Cardiac muscle cell (in vitro differentiated cells and primary cell): ENCODE measurements at regions not wholly inside any gene's neighbourhood (a gene's known extent, or its start where the extent isn't known, plus 50 kb on each side); places are given as distances from the start of the nearest gene placed in this dataset.
A peak's percentile ranks its signal among the peaks of the same experiment; 100 is the strongest.

Source experiments
- DNase-seq, 2 donors: peaks; one replicate each; pipeline versions ENCODE4 v3.0.0 to v3.0.0-alpha.2; 2010 to 2017; ENCODE audit warnings: low read depth in 1 of 2, low spot score in 1 of 2
- H3K27ac ChIP-seq: fragments of 200-600 bp; sonication (generic); 2 replicates; pipeline ENCODE4 v1.5.1; 2016
- H3K27me3 ChIP-seq: fragments of 200-600 bp; sonication (generic); 2 replicates; pipeline ENCODE4 v1.6.0; 2016; ENCODE audit warnings: control low read depth
- H3K36me3 ChIP-seq: fragments of 200-600 bp; sonication (generic); 2 replicates; pipeline ENCODE4 v1.5.1; 2016; ENCODE audit warnings: control low read depth
- H3K4me1 ChIP-seq: fragments of 200-600 bp; sonication (generic); 2 replicates; pipeline ENCODE4 v1.8.1; 2017; ENCODE audit warnings: low read depth, mild to moderate bottlenecking, mixed run types
- H3K4me3 ChIP-seq: fragments of 200-600 bp; sonication (generic); 2 replicates; pipeline ENCODE4 v1.5.1; 2016; ENCODE audit warnings: mild to moderate bottlenecking
- H3K9me3 ChIP-seq: fragments of 200-600 bp; sonication (generic); 2 replicates; pipeline ENCODE4 v1.5.1; 2017; ENCODE audit warnings: low read depth, mild to moderate bottlenecking, control low read depth
- CTCF ChIP-seq: IDR thresholded peaks from 2 replicates; pipeline ENCODE4 v1.5.1; 2012; ENCODE audit warnings: low read depth, mild to moderate bottlenecking, low read length

GRCh38 chr2:78845664-78846185 lies 179.8 kb upstream of the REG3G start:
- Histone ChIP-seq H3K27ac (no peak overlapping the region), H3K27me3 (no peaks in the 10 kb centered on the region), H3K4me1 (no peaks in the 10 kb centered on the region), H3K4me3 (no peak overlapping the region), H3K36me3 (no peaks in the 10 kb centered on the region), H3K9me3 (no peaks in the 10 kb centered on the region)
- TF ChIP-seq CTCF = no peak
- DNase-seq = no peak

DNA sequence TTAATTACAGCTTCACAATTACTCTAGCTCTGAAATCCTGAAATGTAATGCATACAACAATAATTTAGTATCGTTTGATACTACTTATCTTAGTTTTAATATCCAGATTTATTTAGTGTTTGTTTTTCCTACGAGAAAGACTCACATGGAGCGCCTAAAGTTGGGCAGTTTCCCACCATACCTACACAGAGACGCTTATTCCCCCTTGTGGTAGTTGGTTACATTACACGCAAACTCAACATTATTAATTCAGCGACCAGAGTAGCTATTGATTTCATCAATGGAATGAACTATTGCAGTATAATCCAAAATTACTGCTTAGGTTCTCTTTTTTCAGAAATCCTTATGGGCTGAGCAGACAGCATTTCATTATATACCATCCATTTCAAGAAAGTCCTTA lies 164.0 kb upstream of the REG3G start:
- peak; percentile 3 to 17 for DNase-seq
- Histone ChIP-seq H3K4me1 (no peaks in the 10 kb centered on the region), H3K36me3 (no peaks in the 10 kb centered on the region), H3K27me3 (no peaks in the 10 kb centered on the region), H3K4me3 (no peak overlapping the region), H3K9me3 (no peaks in the 10 kb centered on the region), H3K27ac (no peak overlapping the region)
- peak; percentile 24 for TF ChIP-seq CTCF

DNA sequence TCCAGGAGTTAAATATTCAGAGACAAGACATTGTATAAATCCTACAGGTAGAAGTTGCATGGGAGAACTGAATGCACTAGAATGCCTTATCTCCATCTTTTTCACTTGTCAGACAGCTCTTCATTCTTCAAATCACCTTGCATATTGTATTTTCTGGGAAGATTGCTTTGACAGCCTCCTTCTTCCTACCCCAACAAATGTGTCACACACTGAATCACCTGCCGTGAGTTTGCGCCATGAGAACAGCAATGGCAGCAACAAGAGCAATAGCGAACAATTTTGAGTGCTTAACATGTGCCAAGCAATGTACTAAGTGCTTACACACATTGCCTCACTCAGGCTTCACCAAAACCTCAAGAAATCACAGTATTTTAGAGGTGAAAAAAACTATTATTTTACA lies 161.3 kb upstream of the REG3G start:
- H3K4me1 ChIP-seq = no peaks in the 10 kb centered on the region

DNA sequence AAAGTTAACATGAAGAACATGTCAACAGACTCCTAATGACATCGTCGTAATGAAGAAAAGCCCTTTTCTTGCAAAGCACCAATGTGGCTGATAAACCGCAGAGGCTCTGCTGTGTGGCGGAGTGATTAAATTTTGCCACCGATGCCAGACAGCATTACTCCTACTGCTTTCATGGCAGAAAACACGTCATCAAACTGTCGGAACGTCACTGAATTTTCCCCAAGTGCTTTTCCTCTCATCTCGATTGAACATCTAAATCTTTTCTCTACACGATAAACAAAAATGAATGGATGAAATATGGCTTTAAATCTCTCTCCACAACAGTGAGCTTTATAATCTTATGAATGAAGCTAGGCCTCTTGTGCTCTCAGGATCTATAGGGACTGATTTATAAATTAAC lies 159.8 kb upstream of the REG3G start:
- no peak overlapping the region for H3K4me3 ChIP-seq
- no peaks in the 10 kb centered on the region for H3K36me3 ChIP-seq
- no peaks in the 10 kb centered on the region for H3K9me3 ChIP-seq
- no peaks in the 10 kb centered on the region for H3K27me3 ChIP-seq
- no peak overlapping the region for H3K27ac ChIP-seq
- no peaks in the 10 kb centered on the region for H3K4me1 ChIP-seq
- no peak for TF ChIP-seq CTCF
- DNase-seq = no peak

More for the DNA sequence above, 161.3 kb upstream of the REG3G start:
- DNase-seq = no peak
- no peak for TF ChIP-seq CTCF
- no peaks in the 10 kb centered on the region for H3K27me3 ChIP-seq
- no peak overlapping the region for H3K27ac ChIP-seq
- no peaks in the 10 kb centered on the region for H3K36me3 ChIP-seq
- H3K4me3 ChIP-seq = no peak overlapping the region
- no peaks in the 10 kb centered on the region for H3K9me3 ChIP-seq

- no peak for TF ChIP-seq CTCF
- Histone ChIP-seq H3K4me1 (no peaks in the 10 kb centered on the region), H3K4me3 (no peak overlapping the region)
These were observed 155.0 kb upstream of the REG3G start for GRCh38 chr2:78870343-78870967.

More at GRCh38 chr2:78870343-78870967, 155.0 kb upstream of the REG3G start:
- Histone ChIP-seq H3K27me3 (no peaks in the 10 kb centered on the region), H3K9me3 (no peaks in the 10 kb centered on the region), H3K36me3 (no peaks in the 10 kb centered on the region), H3K27ac (no peak overlapping the region)
- DNase-seq = no peak
